Activated CD4-positive, alpha-beta T cell treated with anti-CD3 and anti-CD28 coated beads, Interleukin-2, amount 50 U/mL, for 48 hours (primary cell): ENCODE measurements at regions not wholly inside any gene's neighbourhood (a gene's known extent, or its start where the extent isn't known, plus 50 kb on each side); places are given as distances from the start of the nearest gene placed in this dataset.

Experiments
- DNase-seq, 2 experiments: peaks; one replicate each; pipeline ENCODE4 v3.0.0-alpha.2; 2020

DNA sequence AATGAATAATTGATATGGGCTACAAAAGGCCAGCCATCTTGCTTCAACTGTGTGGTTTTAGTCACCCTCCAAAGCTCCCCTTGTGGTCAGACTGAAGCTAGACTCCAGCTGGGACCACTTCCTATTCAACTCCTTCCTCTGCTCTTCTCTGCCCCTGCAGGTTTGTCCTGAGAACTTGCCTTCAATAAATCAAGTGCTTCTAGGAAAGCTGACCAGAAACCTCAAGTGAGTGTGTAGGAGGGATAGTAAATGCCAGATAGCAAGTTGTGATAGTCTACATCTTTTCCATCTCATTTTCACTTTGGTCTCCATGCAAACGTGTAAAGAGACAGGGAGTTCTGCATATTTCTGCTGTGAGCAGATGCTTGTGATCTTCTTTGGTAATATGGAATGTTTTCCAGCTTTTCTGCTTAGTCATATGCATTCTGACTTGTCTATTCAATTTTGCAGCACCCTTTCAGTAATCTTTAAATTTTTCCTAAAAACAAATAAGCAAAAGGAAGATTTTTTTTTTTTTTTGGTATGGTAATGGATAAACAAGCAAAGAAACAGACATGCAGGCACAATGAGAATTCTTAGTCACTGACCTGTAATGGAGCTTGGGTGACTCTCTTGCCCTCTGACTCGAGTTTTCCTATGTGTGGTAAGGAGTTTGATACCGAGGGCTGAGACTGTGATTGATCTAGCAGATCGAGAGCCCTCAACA is 201.3 kb upstream of the BTBD3 start:
- no peak for DNase-seq

DNA sequence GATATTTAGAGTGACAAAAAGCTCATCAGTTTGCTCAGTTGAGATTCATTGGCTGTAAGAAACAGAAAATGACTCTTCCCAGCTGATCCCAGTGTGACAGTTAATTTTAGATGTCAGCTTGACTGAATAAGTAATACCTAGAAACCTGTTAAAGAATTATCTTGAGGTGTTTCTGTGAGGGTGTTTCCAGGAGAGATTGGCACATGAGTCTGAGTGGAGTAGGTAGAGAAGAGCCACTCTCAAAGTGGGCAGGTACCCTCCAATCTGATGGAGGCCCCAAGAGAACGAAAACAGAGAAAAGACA is 200.8 kb upstream of the BTBD3 start:
- DNase-seq: no peak

DNA sequence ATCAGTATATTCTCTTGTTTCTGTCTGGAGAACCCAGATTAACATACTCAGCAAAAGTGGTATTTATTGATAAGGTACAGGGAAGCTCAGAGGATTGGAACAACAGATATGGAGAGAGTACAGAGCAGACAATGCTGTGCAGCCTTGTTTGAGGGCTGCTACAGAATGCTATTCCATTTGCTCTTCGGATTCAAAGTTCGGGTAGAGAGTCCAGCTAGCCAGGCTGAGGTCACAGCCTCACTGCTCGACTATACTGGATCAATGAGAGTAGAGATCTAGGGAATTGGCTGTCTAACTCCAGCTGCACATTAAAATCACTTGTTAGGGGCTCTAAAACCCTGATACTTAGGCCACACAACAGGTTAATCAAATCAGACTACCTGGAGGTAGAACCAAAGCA is 200.1 kb upstream of the BTBD3 start:
- DNase-seq: no peak

DNA sequence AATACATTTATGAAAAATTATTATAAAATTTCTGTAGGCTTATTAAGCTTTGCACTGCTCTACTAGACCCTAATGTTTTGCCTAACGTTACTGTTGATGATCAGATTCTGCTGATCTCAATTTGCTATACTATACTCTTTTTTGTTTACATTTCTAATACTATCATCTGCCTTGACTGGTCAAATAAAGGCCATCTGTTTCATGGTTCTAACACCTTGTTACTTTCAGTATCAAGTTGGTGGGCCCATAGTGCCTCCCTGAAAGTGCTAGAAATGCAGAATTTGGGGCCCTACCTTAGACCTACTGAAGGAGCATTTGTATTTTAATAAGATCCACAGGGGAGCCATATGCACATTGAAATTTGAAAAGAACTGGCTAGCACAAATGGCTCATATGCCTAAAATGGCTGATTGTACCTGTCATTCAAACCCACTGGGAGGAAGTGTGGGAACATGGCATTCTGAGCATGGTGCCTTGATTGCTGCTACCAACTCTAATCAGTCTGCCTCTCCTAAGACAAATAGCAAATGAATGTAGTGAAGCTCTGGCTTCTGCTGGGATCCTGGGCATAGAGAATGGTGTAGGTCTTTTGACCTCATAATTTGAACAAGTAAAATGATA is 199.1 kb upstream of the BTBD3 start:
- no peak for DNase-seq

DNA sequence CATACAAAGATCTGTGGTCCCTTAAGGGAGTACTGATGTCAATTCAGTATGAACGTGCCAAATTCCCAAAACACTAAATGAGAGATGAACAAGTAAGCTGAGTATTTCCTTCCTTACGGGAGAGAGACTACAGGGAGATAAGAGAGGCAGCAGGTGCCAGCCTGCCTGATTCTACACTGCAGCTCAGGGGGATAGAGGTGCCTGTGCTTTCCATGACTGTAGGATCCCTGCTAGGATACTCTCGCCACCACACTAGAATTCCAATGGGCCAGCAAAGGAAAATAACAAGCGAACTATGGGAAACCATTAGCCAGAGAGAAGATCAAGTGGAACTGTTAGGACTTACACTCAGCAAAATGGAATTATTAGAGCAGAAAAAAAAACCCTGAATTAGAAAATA is 198.5 kb upstream of the BTBD3 start:
- no peak for DNase-seq

DNA sequence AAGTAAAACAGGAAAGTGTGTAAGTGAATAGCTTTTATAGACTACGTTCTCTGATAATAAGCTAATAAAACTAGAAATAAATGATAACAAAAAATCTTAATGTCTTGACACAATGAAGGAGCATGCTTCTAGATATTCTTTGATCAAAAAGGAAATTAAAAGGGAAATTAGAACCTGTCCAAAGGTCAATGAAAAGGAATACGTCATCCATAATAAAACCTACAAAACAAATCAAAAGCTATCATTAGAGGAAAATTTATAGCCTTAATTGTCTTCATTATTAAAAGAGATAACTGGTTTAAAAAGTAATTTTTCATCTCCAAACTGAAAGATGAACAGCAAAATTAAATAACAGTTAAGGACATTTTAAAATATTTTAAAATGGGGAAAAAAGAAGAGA is 196.3 kb upstream of the BTBD3 start:
- DNase-seq: no peak

DNA sequence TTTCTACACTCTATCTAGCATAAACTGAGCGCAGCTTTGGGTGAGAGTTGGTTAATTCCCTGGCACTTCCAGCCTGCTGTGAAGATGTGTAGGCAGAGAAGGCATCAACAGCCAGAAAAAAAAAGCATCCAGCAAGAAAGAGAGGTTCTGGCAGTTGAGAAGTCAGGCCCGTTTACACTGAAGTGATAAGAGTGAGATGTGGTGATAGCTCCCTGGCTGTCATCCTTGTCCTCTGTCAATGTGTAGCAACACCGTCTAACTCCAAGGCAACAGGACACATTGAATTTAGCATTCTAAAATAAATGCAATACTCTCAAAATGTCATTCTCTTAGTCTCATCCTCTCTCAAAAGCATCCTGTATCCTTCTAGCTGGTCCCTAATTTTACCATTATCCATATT is 193.6 kb upstream of the BTBD3 start:
- no peak for DNase-seq

DNA sequence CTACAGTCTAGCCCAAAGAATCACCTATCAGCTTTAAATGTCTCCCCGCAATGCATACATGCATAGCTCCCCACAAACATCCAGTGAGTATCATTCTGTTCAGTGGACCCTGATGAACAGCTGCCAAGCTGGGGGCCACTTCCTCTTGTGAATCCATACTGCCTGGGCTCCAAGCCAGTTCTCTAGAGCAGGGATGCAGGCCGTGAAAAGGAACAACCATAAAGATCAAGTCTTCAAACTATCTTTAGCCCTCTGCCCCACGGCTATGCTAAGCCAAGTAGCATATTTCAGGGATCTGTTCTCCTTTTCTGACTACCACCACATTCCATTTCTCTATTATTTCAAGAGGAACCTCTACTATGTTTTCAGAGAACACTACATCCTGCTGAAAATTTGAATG is 191.7 kb upstream of the BTBD3 start:
- DNase-seq: no peak

DNA sequence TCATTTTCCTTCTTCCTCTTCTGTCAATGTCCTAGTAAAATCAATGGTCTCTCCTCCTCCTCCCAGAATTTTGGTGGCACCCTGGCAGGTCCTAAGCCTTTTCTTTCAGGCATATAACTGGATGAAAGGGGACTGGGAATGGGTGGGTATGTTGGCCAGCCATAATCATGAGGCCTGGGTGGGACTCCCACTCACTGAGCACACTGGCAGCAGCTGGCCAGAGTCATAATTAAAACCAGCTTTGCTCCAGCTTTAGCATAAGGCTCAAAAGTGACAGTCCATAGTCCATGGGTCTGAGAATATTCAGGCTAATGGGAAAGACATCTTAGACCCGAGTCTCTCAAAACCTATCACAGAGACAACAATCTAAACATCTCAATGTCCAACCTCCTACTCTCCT is 190.0 kb upstream of the BTBD3 start:
- DNase-seq: no peak

DNA sequence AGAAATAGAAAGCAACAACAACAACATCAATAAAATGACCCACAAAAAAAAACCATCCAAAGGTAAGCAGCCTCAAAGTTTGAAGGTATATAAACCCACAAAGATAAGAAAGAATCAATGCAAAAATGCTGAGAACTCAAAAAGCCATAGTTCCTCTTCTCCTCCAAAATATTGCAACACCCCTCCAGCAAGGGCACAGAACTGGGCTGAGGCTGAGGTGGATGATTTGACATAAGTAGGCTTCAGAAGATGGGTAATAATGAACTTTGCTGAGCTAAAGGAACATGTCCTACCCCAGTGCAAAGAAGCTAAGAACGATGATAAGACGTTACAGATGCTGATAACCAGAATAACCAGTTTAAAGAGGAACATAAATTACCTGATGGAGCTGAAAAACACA is 188.8 kb upstream of the BTBD3 start:
- no peak for DNase-seq

DNA sequence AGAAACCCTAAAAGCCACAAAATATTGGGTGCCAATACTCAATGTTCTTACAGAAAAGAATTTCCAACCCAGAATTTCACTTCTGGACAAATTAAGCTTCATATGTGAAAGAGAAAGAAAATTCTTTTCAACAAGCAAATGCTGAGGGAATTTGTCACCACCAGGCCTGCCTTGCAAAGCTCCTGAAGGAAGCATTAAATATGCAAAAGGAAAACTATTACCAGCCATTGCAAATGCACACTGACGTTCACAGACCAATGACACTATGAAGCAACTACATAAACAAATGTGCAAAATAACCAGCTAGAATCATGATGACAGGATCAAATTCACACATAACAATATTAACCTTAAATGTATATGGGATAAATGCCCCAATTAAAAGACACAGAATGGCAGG is 187.9 kb upstream of the BTBD3 start:
- no peak for DNase-seq

DNA sequence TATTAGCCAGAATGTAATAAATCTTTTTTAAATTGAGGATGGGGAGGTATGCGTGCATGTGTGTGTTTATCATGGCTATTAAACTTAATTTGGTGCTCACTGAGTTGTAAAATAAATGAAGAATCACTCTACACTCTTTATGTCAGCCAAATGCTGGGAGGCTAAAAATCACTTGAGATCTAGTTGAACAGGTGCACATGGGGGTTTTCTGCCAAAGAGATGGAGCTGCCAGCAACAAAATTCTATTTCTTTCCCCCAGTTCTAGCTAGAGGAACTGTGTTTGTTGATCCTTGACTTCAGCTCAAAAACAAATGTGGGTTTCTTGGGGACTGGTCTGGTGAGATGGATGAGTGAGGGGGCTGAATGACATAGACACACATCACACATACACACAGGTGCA is 183.3 kb upstream of the BTBD3 start:
- no peak for DNase-seq

DNA sequence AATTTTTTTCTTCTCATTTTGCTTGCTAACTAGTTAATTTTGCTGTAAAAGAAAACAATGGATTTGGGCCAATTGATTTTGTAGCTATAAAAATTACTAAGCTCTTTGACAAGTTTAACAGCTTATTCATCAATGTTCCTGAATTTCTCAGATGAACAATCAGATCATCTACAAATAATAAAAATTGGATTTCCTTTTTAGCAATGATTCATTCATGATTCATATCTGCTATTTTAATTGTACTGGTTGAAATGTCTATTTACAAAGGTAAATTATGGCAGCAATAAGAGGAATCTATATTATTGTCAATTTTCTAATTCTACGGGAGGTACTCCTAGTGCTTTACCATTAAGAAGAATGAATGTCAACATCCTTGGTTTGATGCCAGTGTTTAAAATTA is 178.8 kb upstream of the BTBD3 start:
- DNase-seq: no peak

DNA sequence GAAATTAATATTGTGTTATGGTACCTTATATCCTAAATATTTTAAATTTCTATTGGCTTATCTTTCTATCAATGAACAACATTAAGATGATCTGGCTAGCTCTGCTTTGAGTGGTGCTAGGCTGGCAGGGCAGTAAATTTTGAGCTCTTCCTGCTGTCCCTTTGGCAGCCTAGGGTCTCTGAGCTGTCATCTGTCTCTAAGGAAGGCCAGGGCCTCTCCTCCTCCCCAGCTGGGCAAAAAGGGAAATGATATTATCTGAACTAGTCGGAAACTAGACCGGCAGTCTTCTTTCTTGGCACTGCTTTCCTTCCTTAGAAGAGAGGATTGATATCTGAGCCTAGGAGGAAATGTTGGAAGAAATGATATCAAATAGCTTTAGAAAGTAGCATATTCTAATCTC is 176.7 kb upstream of the BTBD3 start:
- no peak for DNase-seq

DNA sequence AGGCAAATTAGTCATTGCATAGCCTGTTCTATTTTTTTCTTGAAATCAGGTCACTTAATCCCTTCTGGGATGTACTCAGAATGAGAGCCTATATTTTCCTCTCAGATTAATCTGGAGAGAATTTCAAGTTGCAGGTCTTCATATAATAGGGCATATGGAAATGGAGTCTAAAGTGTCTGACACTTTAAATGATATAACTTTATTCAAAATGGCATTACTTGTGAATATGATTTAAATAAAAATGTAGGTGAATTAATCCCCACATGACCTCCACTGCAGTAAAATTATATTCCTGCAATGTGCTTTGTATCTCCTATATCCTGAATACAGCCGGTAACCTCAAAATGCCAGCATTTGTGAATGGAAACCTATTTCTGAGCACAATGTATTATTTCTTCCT is 172.5 kb upstream of the BTBD3 start:
- DNase-seq: no peak

DNA sequence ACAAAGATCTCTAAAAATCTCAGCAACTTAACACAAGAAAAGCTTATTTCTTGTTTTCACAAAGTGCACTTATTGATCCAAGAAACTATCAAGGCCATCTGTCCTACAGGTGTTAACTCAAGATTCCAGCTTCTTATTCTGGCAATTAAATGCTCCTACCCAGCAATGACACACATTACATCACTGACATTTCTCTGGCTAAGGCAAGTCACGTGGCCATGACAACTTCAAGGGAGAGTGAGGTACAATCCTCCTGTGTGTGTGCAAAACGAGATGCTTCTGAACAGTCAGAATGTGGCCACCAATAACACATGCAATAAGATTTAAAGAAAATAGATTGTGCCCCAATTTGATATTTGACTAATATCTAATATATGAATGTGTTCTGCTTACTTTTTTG is 169.3 kb upstream of the BTBD3 start:
- DNase-seq: no peak

DNA sequence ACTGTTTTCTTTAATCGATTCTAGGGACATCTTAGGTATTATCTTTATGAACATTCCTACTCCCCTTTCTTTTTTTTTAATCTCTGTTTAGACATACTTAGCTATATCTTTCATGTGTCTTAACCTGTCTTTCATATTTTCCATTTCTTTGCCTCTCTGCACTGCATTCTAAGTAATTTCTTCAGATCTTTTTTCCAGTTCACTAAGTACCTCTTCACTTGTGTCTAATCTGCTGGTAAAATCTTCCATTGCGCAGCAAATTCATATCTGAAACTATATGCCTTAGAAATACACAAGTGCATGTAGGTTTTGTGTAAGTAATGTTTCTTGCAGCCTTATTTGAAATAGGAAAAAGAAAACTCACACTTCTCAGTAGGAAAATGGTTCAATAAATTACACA is 165.4 kb upstream of the BTBD3 start:
- DNase-seq: no peak

DNA sequence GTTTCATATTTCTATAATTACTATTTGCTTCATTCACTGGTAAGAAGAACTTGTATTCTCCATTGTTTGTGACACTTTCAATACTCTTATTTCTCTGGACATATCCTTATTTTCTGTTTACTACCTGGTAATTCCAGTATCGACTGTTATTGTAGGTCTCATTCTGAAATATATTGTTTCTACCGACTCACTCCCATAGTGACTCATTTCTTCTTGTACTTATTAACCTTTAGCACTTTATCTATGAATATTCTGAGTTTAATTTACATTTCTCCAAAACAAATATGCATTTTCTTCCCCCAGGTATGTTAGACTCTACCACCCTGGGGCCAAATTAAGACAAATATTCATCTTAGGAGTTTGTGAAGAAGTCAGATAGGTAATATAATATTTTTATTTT is 164.5 kb upstream of the BTBD3 start:
- no peak for DNase-seq

DNA sequence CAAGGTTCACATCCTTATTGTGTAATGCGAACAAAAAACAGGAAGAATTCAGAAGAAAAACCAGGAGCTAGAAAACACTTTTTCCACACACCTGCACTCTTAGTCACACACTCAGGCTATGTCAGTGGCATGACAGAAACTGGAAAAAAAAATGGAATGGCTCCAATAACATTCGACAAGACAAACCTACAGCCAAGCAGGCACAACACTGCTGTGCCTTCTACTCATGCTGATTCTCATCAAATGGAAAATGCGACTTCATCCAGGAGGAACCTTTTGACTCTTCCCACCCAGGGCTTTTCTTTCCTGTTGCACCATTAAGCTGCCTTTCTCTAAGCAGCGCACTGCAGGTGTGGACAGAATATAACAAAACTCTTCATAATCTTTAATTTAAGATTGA is 163.2 kb upstream of the BTBD3 start:
- no peak for DNase-seq

DNA sequence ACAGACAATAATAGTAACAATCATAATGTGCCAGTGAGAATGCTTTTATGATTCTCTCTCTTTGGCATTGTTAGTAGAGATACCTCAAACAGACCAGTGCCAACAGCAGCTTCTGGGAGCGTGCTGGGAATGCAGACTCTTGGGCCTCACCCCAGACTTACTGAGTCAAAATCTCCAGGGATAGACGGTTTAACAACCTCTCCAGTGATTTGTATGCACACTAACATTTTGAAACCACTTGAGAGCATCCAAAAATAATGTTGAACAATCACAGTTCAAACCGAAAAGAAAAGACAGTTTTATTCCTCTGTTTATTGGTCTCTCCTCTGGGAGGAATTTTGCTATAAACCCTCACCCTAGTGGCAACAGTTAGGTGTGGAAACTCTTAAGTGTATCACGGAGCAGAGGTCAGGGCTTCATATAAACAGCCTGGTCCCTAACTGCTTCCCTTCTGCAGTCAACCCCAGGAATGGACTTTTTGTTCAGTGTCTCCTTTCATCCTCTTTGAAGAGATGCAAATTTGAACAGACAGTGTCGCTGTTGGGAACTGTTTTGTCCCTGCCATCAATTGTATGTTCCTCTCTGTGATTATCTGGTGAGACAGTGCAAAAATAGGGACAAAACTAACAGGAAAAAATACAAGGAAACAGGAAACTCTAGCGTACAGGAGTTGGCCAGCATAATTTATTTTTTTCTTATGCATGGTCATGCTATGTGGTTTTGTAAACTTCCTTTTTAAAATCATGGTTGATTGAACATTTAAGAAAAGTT is 162.4 kb upstream of the BTBD3 start:
- no peak for DNase-seq

DNA sequence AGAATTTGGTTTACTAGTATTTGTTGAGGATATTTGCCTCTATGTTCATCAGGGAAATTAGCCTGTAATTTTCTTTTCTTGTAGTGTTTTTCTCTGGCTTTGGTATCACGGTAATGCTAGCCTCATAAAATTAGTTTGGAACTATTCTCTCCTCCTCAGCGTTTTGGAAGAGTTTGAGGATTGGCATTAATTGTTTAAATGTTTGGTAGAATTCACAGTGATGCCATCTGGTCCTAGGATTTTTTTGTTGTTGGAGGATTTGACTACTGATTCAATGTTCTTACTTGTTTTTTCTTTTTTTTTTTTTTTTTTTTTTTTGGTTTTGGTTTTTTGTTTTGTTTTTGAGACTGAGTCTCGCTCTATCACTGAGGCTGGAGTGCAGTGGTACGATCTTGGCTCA is 156.2 kb upstream of the BTBD3 start:
- DNase-seq: no peak

DNA sequence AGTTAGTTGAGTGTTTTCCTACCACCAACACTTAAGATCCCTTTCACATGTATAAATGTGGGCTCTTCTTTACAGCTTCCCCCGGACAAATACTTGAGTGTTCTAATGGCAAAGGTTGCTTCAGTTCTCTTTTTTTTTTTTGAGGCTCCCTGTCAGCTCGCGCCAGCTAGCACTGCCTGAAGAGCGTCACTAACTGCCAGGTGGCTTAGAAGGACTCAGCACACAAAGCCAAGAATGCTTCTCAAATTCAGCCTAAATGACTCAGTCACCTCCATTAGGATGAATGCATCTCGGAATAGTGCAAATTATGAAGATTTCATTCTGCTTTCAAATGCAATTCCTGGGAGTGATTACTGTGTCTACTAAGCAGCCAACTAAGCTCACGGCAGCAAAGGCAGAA is 150.7 kb upstream of the BTBD3 start:
- DNase-seq: no peak

DNA sequence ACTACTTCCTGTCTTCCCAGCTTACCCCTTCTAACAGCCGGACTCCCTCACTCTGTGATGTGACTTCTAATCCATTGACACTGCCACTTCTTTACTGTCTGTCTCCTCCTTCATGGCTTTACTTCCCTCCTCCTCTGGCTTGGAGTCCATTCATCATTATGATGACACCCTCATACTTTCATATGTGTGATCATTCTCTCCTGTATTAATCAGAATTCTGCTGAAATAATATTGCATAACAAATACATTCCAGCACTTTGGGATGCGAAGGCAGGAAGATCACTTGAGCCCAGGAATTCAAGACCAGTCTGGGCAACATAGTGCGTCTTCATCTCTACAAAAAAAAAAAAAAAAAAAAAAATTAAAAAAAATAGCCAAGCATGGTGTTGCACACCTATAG is 147.9 kb upstream of the BTBD3 start:
- no peak for DNase-seq

DNA sequence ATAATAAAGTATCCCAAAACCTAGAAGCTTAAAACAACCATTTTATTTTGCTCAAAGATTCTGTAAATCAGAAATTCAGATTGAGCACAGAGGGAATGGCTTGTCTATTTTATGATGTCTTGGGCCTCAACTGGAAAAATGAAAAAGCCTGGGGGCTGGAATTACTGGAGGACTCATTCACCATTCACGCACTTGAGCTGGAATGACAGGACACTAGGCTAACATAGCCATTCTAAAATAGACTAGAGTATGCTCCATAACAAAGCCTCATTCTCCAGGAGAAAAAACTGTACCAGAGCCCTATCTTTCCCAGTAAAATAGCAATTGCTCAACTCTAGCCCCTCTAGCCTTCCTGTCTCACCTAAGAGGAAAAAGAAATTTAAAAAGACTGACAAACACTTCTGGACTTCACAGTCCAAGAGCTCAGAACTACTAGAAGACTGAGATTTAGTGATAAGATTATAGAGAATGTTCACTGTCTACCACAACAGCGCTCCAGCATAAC is 145.4 kb upstream of the BTBD3 start:
- DNase-seq: no peak

DNA sequence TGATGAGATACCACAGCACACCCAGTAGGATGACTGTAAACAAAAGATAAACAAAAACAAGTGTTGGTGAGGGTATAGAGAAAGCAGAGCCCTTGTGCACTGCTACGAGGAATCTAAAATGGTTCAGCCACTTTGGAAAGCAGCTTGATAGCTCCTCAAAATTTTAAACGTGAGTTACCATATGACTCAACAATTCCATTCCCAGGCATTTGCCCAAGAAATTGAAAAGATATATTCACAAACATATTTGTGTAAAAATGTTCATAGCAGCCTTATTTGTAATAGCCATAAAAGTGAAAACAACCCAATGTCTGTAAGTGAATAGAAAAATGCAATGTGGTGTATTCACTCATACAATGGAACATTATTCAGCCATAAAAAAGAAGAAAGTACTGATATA is 141.0 kb upstream of the BTBD3 start:
- DNase-seq: no peak
